ENCODE measurements at regions not wholly inside any gene's neighbourhood (a gene's known extent, or its start where the extent isn't known, plus 50 kb on each side); places are given as distances from the start of the nearest gene placed in this dataset.

DNA sequence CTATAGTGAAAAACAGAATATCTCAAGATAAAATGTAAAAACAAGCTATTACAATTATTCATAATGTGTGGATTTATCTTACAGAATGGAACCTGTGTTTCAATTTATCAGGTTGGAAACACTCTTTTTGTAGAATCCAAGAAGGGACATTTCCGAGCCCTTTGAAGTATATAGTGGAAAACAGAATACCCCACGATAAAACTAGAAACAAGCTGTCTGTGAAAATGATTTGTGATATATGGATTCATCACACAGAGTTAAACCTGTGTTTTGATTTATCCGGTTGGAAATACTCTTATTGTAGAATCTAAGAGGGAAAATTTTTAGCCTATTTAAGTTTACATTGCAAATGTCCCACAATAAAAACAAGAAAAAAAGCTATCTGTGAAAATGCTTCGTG lies 388.2 kb downstream of the PRDM9 start:
- TF ChIP-seq, protein P1, sequence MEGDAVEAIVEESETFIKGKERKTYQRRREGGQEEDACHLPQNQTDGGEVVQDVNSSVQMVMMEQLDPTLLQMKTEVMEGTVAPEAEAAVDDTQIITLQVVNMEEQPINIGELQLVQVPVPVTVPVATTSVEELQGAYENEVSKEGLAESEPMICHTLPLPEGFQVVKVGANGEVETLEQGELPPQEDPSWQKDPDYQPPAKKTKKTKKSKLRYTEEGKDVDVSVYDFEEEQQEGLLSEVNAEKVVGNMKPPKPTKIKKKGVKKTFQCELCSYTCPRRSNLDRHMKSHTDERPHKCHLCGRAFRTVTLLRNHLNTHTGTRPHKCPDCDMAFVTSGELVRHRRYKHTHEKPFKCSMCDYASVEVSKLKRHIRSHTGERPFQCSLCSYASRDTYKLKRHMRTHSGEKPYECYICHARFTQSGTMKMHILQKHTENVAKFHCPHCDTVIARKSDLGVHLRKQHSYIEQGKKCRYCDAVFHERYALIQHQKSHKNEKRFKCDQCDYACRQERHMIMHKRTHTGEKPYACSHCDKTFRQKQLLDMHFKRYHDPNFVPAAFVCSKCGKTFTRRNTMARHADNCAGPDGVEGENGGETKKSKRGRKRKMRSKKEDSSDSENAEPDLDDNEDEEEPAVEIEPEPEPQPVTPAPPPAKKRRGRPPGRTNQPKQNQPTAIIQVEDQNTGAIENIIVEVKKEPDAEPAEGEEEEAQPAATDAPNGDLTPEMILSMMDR (IDR thresholded peaks at IDR 0.05): no peak
- TF ChIP-seq POLR2AphosphoS5 (IDR thresholded peaks at IDR 0.05): no peak
- no peak for TF ChIP-seq POLR2A (IDR thresholded peaks at IDR 0.05)
